GDM1 (cell line): ENCODE measurements at regions not wholly inside any gene's neighbourhood (a gene's known extent, or its start where the extent isn't known, plus 50 kb on each side); places are given as distances from the start of the nearest gene placed in this dataset.

Source experiments
- DNase-seq: peaks from one replicate; lab custom pipeline; 2025; lab: John Stamatoyannopoulos, UW

- no peak for DNase-seq
Measured at GRCh38 chr21:27515676-27516075, 548.8 kb upstream of the ADAMTS5 start.

- DNase-seq = no peak
Measured at GRCh38 chr21:27513825-27514224, 546.9 kb upstream of the ADAMTS5 start.

- DNase-seq = no peak
Measured at GRCh38 chr21:27513016-27513415, 546.1 kb upstream of the ADAMTS5 start.

DNA sequence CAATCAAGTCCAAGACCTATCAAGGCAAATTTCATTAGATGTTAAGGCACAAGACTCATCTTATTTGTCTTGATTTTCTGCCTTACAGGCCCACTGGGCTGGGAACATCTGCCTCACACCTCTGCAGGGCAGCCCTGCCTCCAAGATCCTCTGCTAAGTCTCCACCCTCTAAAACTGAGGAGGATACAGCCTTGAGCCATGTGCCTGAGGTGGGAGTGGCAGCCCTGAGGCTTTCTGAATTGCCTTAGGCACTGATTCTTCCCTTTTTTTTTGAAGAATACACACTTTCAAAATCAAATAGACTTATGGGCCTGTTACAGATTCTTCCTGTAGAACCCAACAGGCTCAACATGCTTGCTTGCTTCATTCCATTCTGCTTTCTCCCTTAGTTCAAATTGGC lies 544.3 kb upstream of the ADAMTS5 start:
- no peak for DNase-seq

DNA sequence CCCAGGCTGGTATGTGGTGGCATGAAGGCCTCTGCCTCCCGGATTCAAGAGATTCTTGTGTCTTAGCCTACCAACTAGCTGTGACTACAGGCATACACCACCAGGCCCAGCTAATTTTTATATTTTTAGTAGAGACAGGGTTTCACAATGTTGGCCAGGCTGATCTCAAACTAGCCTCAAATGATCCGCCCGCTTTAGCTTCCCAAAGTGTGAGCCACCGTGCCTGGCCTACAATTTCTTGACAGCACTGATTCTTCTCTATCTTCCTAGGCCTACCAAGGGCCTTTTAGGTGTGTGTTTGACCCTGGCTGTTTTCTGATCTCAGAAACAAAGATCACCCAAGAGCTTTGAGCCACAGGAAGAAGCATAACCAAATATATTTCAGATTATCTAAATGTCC lies 540.8 kb upstream of the ADAMTS5 start:
- DNase-seq = no peak

- DNase-seq = no peak
Measured at GRCh38 chr21:27505516-27505915, 538.6 kb upstream of the ADAMTS5 start.

DNA sequence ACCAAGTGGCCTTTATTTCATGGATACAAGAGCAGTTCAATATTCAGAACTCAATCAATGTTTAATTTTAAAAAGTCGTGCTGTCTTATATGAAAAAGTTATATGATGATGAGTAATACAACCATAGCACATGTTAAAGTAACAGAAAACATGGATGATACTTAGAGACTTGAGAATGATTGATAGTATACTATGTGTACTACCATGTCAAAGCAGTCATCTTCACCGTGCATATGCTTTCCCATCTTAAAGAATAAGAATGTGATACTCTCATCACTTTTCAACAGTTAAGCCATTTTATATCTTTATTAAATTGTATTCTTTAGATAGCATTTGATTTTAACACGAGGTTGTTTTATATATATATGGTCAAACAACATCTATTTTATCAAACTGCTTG lies 535.9 kb upstream of the ADAMTS5 start:
- DNase-seq = no peak

DNA sequence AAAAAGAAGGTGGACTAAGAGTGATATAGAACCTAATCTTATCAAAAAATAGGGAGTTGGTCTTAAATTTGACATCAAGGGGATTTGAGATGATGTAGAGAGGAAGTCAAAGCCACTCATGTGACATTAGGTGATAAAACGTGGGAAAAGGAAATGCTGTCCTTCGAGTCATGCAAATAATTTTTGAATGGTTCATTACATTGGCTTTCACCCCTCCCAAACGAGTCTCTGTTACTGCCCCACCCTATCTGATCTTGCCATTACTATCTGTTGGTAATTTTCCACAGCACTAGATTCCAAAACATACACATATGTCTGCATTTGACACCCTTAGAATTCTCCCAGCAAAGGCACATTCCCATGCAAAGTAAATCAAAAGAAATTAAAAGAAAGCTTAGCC lies 531.1 kb upstream of the ADAMTS5 start:
- no peak for DNase-seq

DNA sequence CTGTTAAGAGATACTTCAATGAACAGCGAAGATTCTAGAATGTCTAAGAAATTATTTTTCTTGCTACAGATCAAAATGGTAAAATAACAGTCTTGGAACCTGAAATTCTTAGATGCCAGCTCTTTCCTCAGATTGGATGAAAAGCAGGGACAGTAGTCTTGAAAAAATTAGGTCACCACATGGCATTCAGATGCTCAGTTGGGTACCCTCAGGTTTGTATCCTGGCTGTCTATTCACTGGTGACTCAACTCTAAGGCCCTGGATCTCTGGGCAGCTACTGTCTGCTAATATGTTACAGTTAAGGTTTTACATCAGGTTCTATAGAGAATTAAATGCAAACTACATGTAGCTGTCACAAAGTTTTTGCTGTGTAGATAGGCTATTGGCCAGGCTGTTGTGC lies 528.9 kb upstream of the ADAMTS5 start:
- DNase-seq = no peak

DNA sequence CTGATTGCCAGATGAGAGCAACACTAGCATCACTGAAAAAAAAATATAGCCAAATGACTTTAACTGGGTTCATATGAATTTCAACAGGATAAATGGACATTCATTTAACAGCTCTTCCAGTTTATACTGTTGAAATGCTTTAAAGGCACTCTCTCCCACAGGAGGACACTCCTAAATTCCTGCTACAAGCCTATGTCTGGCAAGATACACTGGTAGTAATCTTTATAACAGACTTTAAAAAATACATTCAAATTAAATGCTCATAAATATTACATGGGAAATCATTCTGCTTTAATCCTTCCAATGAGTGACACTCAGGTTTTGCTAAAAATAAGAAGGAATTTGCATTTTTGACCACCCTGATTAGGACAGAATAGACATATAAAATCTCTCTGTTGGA lies 526.7 kb upstream of the ADAMTS5 start:
- DNase-seq = no peak

DNA sequence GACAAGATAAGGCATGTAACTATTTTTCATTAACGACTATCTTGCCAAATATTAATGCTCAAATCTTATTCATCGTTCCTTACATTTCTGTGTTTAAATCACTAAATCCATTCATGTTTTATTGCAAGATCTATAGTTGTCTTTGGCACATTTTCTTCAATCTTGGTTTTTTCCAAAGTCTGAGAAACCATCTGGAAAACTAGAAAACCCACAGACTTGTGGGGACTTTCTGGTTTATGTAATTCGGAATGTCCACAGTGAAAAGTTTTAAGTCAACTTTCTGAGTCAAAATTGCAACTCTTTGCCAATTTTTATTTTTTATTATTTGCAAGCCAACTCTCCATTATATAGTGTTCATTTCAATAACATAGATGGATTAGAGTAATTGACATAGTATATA lies 520.8 kb upstream of the ADAMTS5 start:
- DNase-seq = no peak

DNA sequence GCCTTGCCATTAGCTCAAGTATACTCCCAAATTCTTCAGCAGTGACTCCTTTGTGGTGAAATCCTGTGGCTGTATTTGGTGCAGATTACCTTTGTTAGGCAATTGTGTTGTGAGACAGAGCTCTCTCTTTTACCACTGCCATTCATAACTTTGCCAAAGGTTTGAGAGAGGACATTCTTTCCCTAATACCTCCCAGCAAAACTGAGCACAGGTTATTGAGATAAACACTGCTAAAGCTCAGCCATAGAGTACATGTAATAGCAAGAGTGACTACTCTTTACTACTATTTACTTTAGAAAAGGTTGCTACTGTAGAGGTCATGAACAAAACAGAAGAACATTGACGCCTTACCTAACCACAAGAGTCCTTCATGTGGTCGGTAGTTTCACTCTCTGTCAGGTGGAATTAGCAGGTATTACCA lies 514.0 kb upstream of the ADAMTS5 start:
- DNase-seq = no peak

DNA sequence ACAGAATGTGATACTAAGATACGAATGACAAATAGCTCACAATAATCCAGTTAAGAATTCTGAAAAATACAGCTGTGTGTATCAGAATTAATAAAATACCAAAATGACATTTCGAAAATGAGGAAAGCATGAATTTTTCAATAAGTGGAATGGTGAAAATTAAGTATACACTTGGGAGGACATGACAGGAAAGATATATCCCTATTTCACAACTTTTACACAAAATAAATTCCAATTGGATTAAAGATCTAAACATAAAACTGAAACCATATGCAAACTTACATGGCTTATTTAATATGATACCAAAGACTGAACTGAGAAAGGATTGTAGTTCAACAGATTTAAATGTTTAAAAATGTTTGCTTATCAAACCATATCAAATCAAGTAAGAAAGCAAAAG lies 510.4 kb upstream of the ADAMTS5 start:
- no peak for DNase-seq

GRCh38 chr21:27476696-27477095 lies 509.8 kb upstream of the ADAMTS5 start:
- no peak for DNase-seq

DNA sequence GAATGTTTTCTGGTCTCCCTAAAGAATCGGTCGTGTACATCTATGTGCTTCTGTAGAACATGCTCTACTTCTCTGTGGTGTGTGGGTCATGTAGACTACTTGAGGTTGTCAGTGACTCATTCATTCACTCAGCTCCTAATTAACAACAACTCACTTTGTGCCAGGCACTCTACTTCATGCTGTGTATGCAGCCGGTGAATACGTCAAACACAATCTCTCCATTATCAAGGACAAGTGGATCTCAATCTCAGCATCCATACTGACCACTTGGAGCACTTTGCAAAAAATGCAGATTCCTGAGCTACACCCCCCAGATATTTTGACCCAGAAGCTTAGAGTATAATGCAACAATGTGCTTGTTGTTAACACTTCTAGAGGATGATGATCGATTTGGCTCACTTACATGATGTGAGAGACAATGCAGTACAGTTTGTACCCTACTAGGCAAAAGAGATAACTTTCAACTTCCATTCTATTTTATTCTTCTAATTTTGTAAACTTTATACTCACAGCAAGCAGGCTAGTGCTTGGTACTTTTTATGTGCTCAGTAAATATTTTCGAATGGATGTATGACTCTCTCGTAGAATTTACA lies 508.6 kb upstream of the ADAMTS5 start:
- no peak for DNase-seq

- no peak for DNase-seq
Measured at GRCh38 chr21:27467366-27467765, 500.5 kb upstream of the ADAMTS5 start.

- no peak for DNase-seq
Measured at GRCh38 chr21:27466140-27466539, 499.3 kb upstream of the ADAMTS5 start.

DNA sequence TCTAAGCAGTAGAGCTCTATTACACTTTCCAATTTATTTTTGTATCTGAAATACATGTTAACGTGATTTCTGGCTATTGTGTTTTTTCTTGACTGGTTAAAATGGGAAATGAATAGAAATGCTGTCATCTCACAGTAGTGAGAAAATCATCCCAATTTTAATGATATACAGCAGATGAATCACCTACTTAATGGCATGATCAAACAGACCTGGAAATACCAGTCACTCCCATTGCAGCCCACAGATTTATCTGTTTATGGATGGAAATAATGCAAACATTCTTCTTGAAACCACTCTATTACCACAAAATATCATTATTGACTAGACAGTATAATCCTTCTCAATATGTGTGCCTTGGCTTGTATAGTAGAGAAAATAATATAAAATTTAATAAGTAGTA lies 497.8 kb upstream of the ADAMTS5 start:
- DNase-seq = no peak

DNA sequence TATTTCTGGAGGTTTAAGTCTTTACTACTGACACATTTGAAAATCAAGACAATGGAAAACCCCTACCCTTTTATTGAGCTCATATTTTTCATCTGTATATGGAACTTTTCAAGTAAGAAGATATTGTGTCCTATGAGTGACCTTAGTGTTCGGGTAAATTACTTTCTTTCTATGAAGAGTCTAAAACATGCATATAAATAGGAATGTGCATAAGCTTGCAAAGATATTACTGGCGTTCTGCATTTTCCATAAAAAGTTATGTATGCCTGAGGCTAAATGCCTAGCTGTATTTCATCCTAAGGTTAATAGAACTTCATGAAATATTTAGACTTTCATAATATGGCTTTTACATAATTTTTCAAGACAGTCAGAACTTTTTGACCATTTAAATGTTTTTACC lies 495.8 kb upstream of the ADAMTS5 start:
- DNase-seq = no peak

GRCh38 chr21:27454234-27454633 lies 487.3 kb upstream of the ADAMTS5 start:
- DNase-seq = no peak

DNA sequence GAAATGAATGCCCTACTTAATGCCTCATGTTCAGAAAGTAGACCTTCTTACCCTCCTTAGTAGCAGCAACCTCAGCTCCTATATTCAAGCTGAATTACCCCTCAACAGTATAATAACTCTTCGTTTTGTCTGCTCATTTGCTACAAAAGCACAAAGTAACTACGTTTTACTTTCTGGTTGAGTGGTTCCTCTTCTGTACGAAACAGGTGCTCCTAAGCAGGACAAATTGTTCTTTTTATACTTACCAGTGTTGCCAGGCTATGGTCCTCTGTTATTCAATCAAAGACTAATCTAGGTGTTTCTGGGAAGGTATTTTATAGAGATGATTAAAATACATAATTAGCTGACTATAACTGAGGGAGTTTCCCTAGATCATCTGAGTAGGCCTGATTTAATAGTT lies 484.2 kb upstream of the ADAMTS5 start:
- no peak for DNase-seq

GRCh38 chr21:27450216-27450615 lies 483.3 kb upstream of the ADAMTS5 start:
- DNase-seq = no peak

DNA sequence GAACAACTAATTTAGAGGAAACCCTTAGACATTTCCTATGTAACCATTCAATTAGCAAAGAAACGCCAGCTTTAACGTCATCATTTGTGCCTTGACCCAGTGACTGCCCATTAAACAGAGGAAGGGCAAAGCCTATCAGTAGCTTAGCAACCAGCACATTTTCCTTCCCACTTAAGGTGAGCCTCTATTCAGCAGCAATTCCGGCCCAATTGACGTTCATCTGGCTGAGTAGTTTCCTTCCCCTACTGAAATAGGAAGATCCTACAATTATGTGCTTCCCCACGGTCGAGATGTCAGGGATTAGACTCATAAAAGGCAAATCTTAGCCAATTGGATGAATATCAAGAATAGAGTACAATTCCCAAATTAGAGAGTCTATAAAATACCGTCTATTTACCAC lies 482.1 kb upstream of the ADAMTS5 start:
- DNase-seq = no peak

GRCh38 chr21:27447843-27448242 lies 481.0 kb upstream of the ADAMTS5 start:
- DNase-seq = no peak
